NCI-H2107 treated with DMSO at 0.1 percent for 48 hours (cell line): ENCODE measurements at regions not wholly inside any gene's neighbourhood (a gene's known extent, or its start where the extent isn't known, plus 50 kb on each side); places are given as distances from the start of the nearest gene placed in this dataset.
A peak's percentile ranks its signal among the peaks of the same experiment; 100 is the strongest.
"Not testable (repeated sequence)": the region's sequence is repeated elsewhere in the genome, so short reads cannot be mapped to it uniquely, and the experiment has no call there.

Experiments
- DNase-seq: peaks from one replicate; lab custom pipeline; 2025; ENCODE audit not compliant: unreplicated experiment; lab: John Stamatoyannopoulos, UW

- DNase-seq, result not testable (repeated sequence)
Measured at GRCh38 chr15:30755036-30755687, 129.2 kb downstream of the ARHGAP11B start.

GRCh38 chr15:30760633-30761032 is 134.7 kb downstream of the ARHGAP11B start:
- not testable (repeated sequence) for DNase-seq

- DNase-seq, result not testable (repeated sequence)
Measured at GRCh38 chr15:30761365-30761764, 135.4 kb downstream of the ARHGAP11B start.

- peak; percentile 13 for DNase-seq
Measured at GRCh38 chr15:30769390-30770124, 134.2 kb upstream of the FAN1 start.

GRCh38 chr15:30770759-30771158 is 133.0 kb upstream of the FAN1 start:
- DNase-seq, result no peak

GRCh38 chr15:30783019-30783418 is 120.7 kb upstream of the FAN1 start:
- no peak for DNase-seq

- no peak for DNase-seq
Measured at GRCh38 chr15:30788595-30788994, 115.1 kb upstream of the FAN1 start.

GRCh38 chr15:30791239-30792175 is 112.2 kb upstream of the FAN1 start:
- DNase-seq, result no peak

GRCh38 chr15:30792843-30793242 is 110.9 kb upstream of the FAN1 start:
- DNase-seq, result not testable (repeated sequence)

GRCh38 chr15:30794388-30794787 is 109.3 kb upstream of the FAN1 start:
- DNase-seq, result no peak

- DNase-seq, result not testable (repeated sequence)
Measured at GRCh38 chr15:30799565-30799964, 104.2 kb upstream of the FAN1 start.

GRCh38 chr15:30801140-30801895 is 102.4 kb upstream of the FAN1 start:
- not testable (repeated sequence) for DNase-seq

- peak; percentile 25 for DNase-seq
Measured at GRCh38 chr15:30802001-30802400, 101.7 kb upstream of the FAN1 start.

GRCh38 chr15:30803703-30804102 is 100.0 kb upstream of the FAN1 start:
- not testable (repeated sequence) for DNase-seq

- DNase-seq, result no peak
Measured at GRCh38 chr15:30816430-30816829, 87.3 kb upstream of the FAN1 start.

GRCh38 chr15:30823068-30823813 is 80.5 kb upstream of the FAN1 start:
- peak; percentile 50 for DNase-seq

- peak; percentile 36 for DNase-seq
Measured at GRCh38 chr15:30824518-30825195, 79.1 kb upstream of the FAN1 start.

- no peak for DNase-seq
Measured at GRCh38 chr15:30827625-30828303, 76.0 kb upstream of the FAN1 start.

- DNase-seq, result not testable (repeated sequence)
Measured at GRCh38 chr15:30828304-30828639, 75.4 kb upstream of the FAN1 start.
